GM23338 (cell line): ENCODE measurements at regions not wholly inside any gene's neighbourhood (a gene's known extent, or its start where the extent isn't known, plus 50 kb on each side); places are given as distances from the start of the nearest gene placed in this dataset.

Experiments used
- ATAC-seq: fragments of 200-7000 bp; cut with Tn5 transposase; 3 replicates; pipeline ENCODE4 v1.9.1; 2020
- DNase-seq: peaks from one replicate; pipeline ENCODE4 v3.0.0-alpha.2; 2015; ENCODE audit warnings: low spot score
- H2AFZ ChIP-seq: fragments of 200-600 bp; sonication (generic); 2 replicates; pipeline ENCODE4 v1.8.0; 2016; ENCODE audit warnings: antibody characterized with exemption, mild to moderate bottlenecking, moderate library complexity
- H3F3A ChIP-seq: fragments of 200-600 bp; sonication (generic); replicated peaks from 2 replicates; pipeline ENCODE4 v1.8.0; 2017; ENCODE audit warnings: antibody characterized with exemption, mixed run types, low read depth
- H3K27ac ChIP-seq: fragments of 200-600 bp; sonication (generic); 2 replicates; pipeline ENCODE4 v1.6.1; 2016; ENCODE audit warnings: low read depth
- H3K27me3 ChIP-seq: fragments of 200-600 bp; sonication (generic); 2 replicates; pipeline ENCODE4 v1.8.0; 2016; ENCODE audit warnings: mild to moderate bottlenecking, mixed run types, moderate library complexity; ENCODE audit not compliant: insufficient read depth
- H3K36me3 ChIP-seq: fragments of 200-600 bp; sonication (generic); 2 replicates; pipeline ENCODE4 v1.8.0; 2016; ENCODE audit warnings: mild to moderate bottlenecking; ENCODE audit not compliant: insufficient read depth
- H3K4me1 ChIP-seq: fragments of 200-600 bp; sonication (generic); 2 replicates; pipeline ENCODE4 v1.8.0; 2016; ENCODE audit warnings: mild to moderate bottlenecking, moderate library complexity; ENCODE audit not compliant: insufficient read depth
- H3K4me2 ChIP-seq: fragments of 200-600 bp; sonication (generic); 2 replicates; pipeline ENCODE4 v1.7.1; 2017; ENCODE audit warnings: mixed run types
- H3K4me3 ChIP-seq: fragments of 200-600 bp; sonication (generic); 2 replicates; pipeline ENCODE4 v1.6.1; 2016; ENCODE audit warnings: mixed run types
- H3K79me2 ChIP-seq: fragments of 200-600 bp; sonication (generic); replicated peaks from 2 replicates; pipeline ENCODE4 v1.8.0; 2017; ENCODE audit warnings: mild to moderate bottlenecking; ENCODE audit not compliant: insufficient read depth
- H3K9me2 ChIP-seq: fragments of 200-600 bp; sonication (generic); 2 replicates; pipeline ENCODE4 v1.8.0; 2017; ENCODE audit not compliant: insufficient read depth
- H4K20me1 ChIP-seq: fragments of 200-600 bp; sonication (generic); replicated peaks from 2 replicates; pipeline ENCODE4 v1.8.0; 2017; ENCODE audit warnings: mild to moderate bottlenecking; ENCODE audit not compliant: insufficient read depth
- H3K27ac Mint-ChIP-seq: 2 replicates; pipeline ENCODE4 v1.8.0; 2020; ENCODE audit warnings: inconsistent platforms, mild to moderate bottlenecking, moderate library complexity, mixed read lengths
- H3K27me3 Mint-ChIP-seq: 3 replicates; pipeline ENCODE4 v1.8.0; 2022; ENCODE audit warnings: low read depth, mild to moderate bottlenecking, moderate library complexity, mixed read lengths, inconsistent platforms; ENCODE audit not compliant: insufficient read depth, poor library complexity
- H3K36me3 Mint-ChIP-seq: 3 replicates; pipeline ENCODE4 v1.8.0; 2021; ENCODE audit warnings: low read depth, mild to moderate bottlenecking, inconsistent platforms, moderate library complexity, mixed read lengths
- H3K4me1 Mint-ChIP-seq: 3 replicates; pipeline ENCODE4 v1.8.0; 2020; ENCODE audit warnings: mild to moderate bottlenecking, inconsistent platforms, mixed read lengths
- H3K4me3 Mint-ChIP-seq: 3 replicates; pipeline ENCODE4 v1.8.0; 2021; ENCODE audit warnings: moderate library complexity, mild to moderate bottlenecking, inconsistent platforms, mixed read lengths
- H3K9me3 Mint-ChIP-seq: 3 replicates; pipeline ENCODE4 v1.8.0; 2020; ENCODE audit warnings: moderate library complexity, mild to moderate bottlenecking, inconsistent platforms, mixed read lengths
- CREB1 ChIP-seq: fragments of 250-450 bp; sonication (Bioruptor Pico); IDR thresholded peaks from 2 replicates; pipeline ENCODE4 v1.5.0; 2020; ENCODE audit warnings: low read depth, mild to moderate bottlenecking, moderate library complexity
- EZH2 ChIP-seq: fragments of 200-600 bp; sonication (generic); IDR thresholded peaks from one replicate; pipeline ENCODE4 v1.8.0; 2017; ENCODE audit warnings: antibody characterized with exemption, mild to moderate bottlenecking, low read depth; ENCODE audit not compliant: unreplicated experiment
- EZH2phosphoT487 ChIP-seq: fragments of 200-600 bp; sonication (generic); IDR thresholded peaks from one replicate; pipeline ENCODE4 v1.8.1; 2018; ENCODE audit warnings: antibody characterized with exemption; ENCODE audit not compliant: unreplicated experiment
- JUNB ChIP-seq: IDR thresholded peaks from one replicate; pipeline ENCODE4 v1.6.1; 2016; ENCODE audit warnings: antibody characterized with exemption; ENCODE audit not compliant: unreplicated experiment
- NANOG ChIP-seq: IDR thresholded peaks from 2 replicates; pipeline ENCODE4 v1.6.1; 2016; ENCODE audit warnings: antibody characterized with exemption, borderline replicate concordance
- POLR2AphosphoS5 ChIP-seq: IDR thresholded peaks from 2 replicates; pipeline ENCODE4 v1.6.1; 2016; ENCODE audit warnings: antibody characterized with exemption, low read depth
- STAT1 ChIP-seq: IDR thresholded peaks from one replicate; pipeline ENCODE4 v1.6.1; 2016; ENCODE audit warnings: antibody characterized with exemption; ENCODE audit not compliant: unreplicated experiment
- ZNF114 ChIP-seq: fragments of 250-450 bp; sonication (Bioruptor Pico); IDR thresholded peaks from 2 replicates; pipeline ENCODE4 v1.5.0; 2020; ENCODE audit warnings: mild to moderate bottlenecking, moderate library complexity
- ZNF331 ChIP-seq: fragments of 250-450 bp; sonication (Bioruptor Pico); IDR thresholded peaks from 2 replicates; pipeline ENCODE4 v1.5.0; 2020; ENCODE audit warnings: low read depth, mild to moderate bottlenecking, moderate library complexity
- TF ChIP-seq, protein P1 (sequence below): fragments of 250-450 bp; sonication (Bioruptor Pico); IDR thresholded peaks from 2 replicates; pipeline ENCODE4 v1.5.0; 2020; ENCODE audit warnings: mild to moderate bottlenecking, moderate library complexity
- TF ChIP-seq, protein P2 (sequence below): IDR thresholded peaks from one replicate; pipeline ENCODE4 v1.6.1; 2018; ENCODE audit warnings: antibody characterized with exemption; ENCODE audit not compliant: unreplicated experiment
- TF ChIP-seq, protein P3 (sequence below), 2 experiments: fragments of 200-600 bp in 1 of 2; sonication (generic) in 1 of 2; conservative IDR thresholded peaks; 2 replicates each; pipeline versions ENCODE4 v1.5.1 to v1.6.1; 2016 to 2017; ENCODE audit warnings: antibody characterized with exemption in 2 of 2, low read depth in 2 of 2, mild to moderate bottlenecking in 2 of 2, moderate library complexity in 1 of 2
- TF ChIP-seq, protein P4 (sequence below): IDR thresholded peaks from 2 replicates; pipeline ENCODE4 v1.6.1; 2016; ENCODE audit warnings: antibody characterized with exemption

DNA sequence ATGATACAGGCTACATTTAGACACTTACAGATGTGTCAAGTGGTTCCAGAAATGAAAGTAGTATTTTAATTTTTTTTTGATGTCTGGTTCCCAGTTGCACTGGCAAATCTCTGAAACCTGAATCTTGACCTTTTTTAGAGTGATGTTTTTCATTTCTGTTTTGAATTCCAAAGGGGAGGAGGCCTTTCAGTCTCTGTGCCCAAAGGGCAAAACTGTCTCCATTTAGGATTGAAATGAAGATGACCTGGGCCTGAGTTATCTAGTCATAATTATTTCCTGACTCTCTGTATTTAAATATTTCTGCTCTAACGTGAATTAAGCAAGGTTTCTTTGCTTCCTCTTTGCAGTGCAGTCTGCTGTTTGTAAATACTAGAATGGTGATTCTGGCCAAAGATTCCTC is 252.9 kb upstream of the ZFP64 start:
- Histone ChIP-seq H3F3A (no peaks in the 10 kb centered on the region), H3K27me3 (no peaks in the 10 kb centered on the region), H3K79me2 (no peaks in the 10 kb centered on the region), H3K4me2 (no peak overlapping the region), H3K4me3 (no peak overlapping the region), H3K4me1 (no peaks in the 10 kb centered on the region), H2AFZ (no peak overlapping the region), H3K27ac (no peak overlapping the region), H4K20me1 (no peaks in the 10 kb centered on the region), H3K36me3 (no peaks in the 10 kb centered on the region), H3K9me2 (peaks cover 3% of the 10 kb centered on the region)
- TF ChIP-seq POLR2AphosphoS5 = no peak
- TF ChIP-seq, protein P1, sequence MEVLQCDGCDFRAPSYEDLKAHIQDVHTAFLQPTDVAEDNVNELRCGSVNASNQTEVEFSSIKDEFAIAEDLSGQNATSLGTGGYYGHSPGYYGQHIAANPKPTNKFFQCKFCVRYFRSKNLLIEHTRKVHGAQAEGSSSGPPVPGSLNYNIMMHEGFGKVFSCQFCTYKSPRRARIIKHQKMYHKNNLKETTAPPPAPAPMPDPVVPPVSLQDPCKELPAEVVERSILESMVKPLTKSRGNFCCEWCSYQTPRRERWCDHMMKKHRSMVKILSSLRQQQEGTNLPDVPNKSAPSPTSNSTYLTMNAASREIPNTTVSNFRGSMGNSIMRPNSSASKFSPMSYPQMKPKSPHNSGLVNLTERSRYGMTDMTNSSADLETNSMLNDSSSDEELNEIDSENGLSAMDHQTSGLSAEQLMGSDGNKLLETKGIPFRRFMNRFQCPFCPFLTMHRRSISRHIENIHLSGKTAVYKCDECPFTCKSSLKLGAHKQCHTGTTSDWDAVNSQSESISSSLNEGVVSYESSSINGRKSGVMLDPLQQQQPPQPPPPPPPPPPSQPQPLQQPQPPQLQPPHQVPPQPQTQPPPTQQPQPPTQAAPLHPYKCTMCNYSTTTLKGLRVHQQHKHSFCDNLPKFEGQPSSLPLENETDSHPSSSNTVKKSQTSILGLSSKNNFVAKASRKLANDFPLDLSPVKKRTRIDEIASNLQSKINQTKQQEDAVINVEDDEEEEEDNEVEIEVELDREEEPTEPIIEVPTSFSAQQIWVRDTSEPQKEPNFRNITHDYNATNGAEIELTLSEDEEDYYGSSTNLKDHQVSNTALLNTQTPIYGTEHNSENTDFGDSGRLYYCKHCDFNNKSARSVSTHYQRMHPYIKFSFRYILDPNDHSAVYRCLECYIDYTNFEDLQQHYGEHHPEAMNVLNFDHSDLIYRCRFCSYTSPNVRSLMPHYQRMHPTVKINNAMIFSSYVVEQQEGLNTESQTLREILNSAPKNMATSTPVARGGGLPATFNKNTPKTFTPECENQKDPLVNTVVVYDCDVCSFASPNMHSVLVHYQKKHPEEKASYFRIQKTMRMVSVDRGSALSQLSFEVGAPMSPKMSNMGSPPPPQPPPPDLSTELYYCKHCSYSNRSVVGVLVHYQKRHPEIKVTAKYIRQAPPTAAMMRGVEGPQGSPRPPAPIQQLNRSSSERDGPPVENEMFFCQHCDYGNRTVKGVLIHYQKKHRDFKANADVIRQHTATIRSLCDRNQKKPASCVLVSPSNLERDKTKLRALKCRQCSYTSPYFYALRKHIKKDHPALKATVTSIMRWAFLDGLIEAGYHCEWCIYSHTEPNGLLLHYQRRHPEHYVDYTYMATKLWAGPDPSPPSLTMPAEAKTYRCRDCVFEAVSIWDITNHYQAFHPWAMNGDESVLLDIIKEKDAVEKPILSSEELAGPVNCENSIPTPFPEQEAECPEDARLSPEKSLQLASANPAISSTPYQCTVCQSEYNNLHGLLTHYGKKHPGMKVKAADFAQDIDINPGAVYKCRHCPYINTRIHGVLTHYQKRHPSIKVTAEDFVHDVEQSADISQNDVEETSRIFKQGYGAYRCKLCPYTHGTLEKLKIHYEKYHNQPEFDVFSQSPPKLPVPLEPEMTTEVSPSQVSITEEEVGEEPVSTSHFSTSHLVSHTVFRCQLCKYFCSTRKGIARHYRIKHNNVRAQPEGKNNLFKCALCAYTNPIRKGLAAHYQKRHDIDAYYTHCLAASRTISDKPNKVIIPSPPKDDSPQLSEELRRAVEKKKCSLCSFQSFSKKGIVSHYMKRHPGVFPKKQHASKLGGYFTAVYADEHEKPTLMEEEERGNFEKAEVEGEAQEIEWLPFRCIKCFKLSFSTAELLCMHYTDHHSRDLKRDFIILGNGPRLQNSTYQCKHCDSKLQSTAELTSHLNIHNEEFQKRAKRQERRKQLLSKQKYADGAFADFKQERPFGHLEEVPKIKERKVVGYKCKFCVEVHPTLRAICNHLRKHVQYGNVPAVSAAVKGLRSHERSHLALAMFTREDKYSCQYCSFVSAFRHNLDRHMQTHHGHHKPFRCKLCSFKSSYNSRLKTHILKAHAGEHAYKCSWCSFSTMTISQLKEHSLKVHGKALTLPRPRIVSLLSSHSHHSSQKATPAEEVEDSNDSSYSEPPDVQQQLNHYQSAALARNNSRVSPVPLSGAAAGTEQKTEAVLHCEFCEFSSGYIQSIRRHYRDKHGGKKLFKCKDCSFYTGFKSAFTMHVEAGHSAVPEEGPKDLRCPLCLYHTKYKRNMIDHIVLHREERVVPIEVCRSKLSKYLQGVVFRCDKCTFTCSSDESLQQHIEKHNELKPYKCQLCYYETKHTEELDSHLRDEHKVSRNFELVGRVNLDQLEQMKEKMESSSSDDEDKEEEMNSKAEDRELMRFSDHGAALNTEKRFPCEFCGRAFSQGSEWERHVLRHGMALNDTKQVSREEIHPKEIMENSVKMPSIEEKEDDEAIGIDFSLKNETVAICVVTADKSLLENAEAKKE = no peak
- TF ChIP-seq, protein P2, sequence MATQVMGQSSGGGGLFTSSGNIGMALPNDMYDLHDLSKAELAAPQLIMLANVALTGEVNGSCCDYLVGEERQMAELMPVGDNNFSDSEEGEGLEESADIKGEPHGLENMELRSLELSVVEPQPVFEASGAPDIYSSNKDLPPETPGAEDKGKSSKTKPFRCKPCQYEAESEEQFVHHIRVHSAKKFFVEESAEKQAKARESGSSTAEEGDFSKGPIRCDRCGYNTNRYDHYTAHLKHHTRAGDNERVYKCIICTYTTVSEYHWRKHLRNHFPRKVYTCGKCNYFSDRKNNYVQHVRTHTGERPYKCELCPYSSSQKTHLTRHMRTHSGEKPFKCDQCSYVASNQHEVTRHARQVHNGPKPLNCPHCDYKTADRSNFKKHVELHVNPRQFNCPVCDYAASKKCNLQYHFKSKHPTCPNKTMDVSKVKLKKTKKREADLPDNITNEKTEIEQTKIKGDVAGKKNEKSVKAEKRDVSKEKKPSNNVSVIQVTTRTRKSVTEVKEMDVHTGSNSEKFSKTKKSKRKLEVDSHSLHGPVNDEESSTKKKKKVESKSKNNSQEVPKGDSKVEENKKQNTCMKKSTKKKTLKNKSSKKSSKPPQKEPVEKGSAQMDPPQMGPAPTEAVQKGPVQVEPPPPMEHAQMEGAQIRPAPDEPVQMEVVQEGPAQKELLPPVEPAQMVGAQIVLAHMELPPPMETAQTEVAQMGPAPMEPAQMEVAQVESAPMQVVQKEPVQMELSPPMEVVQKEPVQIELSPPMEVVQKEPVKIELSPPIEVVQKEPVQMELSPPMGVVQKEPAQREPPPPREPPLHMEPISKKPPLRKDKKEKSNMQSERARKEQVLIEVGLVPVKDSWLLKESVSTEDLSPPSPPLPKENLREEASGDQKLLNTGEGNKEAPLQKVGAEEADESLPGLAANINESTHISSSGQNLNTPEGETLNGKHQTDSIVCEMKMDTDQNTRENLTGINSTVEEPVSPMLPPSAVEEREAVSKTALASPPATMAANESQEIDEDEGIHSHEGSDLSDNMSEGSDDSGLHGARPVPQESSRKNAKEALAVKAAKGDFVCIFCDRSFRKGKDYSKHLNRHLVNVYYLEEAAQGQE = no peak
- TF ChIP-seq EZH2phosphoT487 = no peak
- TF ChIP-seq, protein P3, sequence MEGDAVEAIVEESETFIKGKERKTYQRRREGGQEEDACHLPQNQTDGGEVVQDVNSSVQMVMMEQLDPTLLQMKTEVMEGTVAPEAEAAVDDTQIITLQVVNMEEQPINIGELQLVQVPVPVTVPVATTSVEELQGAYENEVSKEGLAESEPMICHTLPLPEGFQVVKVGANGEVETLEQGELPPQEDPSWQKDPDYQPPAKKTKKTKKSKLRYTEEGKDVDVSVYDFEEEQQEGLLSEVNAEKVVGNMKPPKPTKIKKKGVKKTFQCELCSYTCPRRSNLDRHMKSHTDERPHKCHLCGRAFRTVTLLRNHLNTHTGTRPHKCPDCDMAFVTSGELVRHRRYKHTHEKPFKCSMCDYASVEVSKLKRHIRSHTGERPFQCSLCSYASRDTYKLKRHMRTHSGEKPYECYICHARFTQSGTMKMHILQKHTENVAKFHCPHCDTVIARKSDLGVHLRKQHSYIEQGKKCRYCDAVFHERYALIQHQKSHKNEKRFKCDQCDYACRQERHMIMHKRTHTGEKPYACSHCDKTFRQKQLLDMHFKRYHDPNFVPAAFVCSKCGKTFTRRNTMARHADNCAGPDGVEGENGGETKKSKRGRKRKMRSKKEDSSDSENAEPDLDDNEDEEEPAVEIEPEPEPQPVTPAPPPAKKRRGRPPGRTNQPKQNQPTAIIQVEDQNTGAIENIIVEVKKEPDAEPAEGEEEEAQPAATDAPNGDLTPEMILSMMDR (conservative IDR thresholded peaks at IDR 0.05; ENCODE audit: low read depth in 2 of 2) = no peak
- no peak for TF ChIP-seq CREB1
- TF ChIP-seq JUNB = no peak
- TF ChIP-seq NANOG = no peak
- TF ChIP-seq ZNF331 (CRISPR knock-in tag) = no peak
- TF ChIP-seq EZH2 = no peak
- TF ChIP-seq ZNF114 (CRISPR knock-in tag) = no peak
- TF ChIP-seq, protein P4, sequence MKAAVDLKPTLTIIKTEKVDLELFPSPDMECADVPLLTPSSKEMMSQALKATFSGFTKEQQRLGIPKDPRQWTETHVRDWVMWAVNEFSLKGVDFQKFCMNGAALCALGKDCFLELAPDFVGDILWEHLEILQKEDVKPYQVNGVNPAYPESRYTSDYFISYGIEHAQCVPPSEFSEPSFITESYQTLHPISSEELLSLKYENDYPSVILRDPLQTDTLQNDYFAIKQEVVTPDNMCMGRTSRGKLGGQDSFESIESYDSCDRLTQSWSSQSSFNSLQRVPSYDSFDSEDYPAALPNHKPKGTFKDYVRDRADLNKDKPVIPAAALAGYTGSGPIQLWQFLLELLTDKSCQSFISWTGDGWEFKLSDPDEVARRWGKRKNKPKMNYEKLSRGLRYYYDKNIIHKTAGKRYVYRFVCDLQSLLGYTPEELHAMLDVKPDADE = no peak
- no peak for TF ChIP-seq STAT1
- Mint-ChIP-seq H3K36me3 (no peaks in the 10 kb centered on the region), H3K27ac (no peak overlapping the region), H3K4me1 (no peaks in the 10 kb centered on the region), H3K9me3 (no peaks in the 10 kb centered on the region), H3K4me3 (no peak overlapping the region), H3K27me3 (peaks cover 2% of the 10 kb centered on the region)
- ATAC-seq (no peak), DNase-seq (no peak)
